HG03565 (cell line): ENCODE measurements at regions not wholly inside any gene's neighbourhood (a gene's known extent, or its start where the extent isn't known, plus 50 kb on each side); places are given as distances from the start of the nearest gene placed in this dataset.
"Not testable (repeated sequence)": the region's sequence is repeated elsewhere in the genome, so short reads cannot be mapped to it uniquely, and the experiment has no call there.

ENCODE experiments used
- ATAC-seq: cut with Tn5 transposase; IDR thresholded peaks from one replicate; pipeline ENCODE4 v1.9.1; 2021; ENCODE audit warnings: mild to moderate bottlenecking, moderate library complexity; ENCODE audit not compliant: unreplicated experiment

GRCh38 chr13:103952183-103952582, 886.0 kb upstream of the SLC10A2 start:
- no peak for ATAC-seq

- no peak for ATAC-seq
These were observed 882.2 kb upstream of the SLC10A2 start for GRCh38 chr13:103948426-103948825.

GRCh38 chr13:103945836-103946235, 879.6 kb upstream of the SLC10A2 start:
- ATAC-seq, result no peak

DNA sequence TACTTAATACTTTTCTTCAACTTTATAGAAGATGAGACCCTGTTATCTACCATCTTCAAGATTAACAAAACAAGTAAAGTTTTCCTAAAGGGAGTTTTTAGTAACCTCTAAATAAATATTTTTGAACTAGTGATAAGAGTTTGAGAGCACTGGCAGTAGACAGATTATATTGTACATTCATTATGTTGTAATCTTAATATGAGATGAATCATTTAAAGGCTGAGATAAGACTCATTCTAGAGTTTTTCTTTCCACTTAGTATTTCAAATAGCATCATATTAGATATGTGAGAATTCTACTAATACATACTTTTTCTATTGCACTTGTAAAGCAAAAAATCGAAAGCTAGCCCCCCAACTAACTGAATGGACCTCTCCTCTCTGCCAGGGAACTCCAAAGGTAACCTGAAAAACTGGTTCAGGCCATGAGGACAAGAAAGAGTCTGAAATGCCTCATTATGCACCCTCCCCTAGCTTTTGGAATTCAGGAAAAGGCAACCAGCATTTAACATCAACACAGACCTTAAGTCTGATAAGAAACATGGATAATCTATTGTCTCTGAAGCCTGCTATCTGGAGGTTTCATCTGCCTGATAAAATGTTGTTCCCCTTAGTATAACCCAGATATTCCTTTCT, 875.4 kb upstream of the SLC10A2 start:
- ATAC-seq, result no peak

GRCh38 chr13:103935117-103935516, 868.9 kb upstream of the SLC10A2 start:
- ATAC-seq, result no peak

GRCh38 chr13:103931885-103932284, 865.7 kb upstream of the SLC10A2 start:
- no peak for ATAC-seq

GRCh38 chr13:103931331-103931845, 865.2 kb upstream of the SLC10A2 start:
- ATAC-seq, result no peak

- ATAC-seq, result no peak
These were observed 859.9 kb upstream of the SLC10A2 start for GRCh38 chr13:103926118-103926517.

DNA sequence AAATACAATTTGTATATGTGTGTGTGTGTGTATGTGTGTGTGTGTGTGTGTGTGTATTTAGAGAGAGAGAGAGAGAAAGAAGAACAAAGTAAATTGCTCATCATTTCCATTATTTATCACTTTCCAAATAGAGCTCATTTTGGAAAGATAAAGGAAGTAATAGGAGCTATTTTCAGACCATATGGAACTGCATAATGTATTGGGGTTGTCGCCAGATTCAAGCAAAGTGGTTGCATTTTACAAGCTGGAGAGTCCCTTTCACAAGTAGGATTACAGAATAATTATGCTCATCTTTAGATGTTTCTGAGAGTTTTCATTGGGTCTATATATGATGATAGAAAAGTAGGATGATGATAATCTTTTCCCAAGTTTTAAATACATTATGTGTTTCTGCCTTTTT, 842.7 kb upstream of the SLC10A2 start:
- no peak for ATAC-seq

DNA sequence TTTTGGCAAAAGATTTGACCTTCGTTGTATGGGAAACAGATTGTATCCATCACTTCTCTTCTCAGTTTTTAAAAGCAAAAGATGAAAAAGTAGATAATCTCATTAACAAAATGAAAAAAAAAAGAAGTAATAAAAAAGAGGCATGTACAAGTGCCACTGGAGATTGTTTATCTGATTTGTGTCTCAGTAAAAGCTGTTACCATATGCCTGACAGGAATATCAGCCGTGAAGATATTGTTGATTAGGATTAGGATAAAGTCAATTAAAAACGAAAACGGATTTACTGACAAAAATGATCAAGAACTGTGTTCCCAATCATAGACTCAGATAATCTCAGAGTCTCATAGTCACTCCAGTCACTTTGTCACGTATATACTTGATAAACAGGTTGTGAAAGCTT, 842.1 kb upstream of the SLC10A2 start:
- ATAC-seq, result no peak

DNA sequence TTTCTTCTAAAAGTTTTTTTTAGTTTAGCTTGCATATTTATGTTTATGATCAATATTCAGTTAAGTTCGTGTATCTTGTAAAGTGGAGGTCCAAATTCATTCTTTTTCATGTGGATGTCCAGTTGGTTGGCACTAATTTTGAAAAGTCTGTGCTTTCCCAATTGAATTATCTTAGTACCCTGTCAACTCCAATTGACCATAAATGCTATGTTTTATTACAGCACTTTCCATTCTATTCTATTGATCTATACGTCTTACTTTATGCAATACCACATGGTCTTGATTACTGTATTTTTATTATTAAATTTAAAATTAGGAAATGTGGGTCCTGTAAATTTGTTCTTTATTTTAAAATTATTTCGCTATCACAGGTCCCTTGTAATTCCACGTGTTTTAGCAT, 837.6 kb upstream of the SLC10A2 start:
- no peak for ATAC-seq

- no peak for ATAC-seq
These were observed 832.3 kb upstream of the SLC10A2 start for GRCh38 chr13:103898481-103898880.

DNA sequence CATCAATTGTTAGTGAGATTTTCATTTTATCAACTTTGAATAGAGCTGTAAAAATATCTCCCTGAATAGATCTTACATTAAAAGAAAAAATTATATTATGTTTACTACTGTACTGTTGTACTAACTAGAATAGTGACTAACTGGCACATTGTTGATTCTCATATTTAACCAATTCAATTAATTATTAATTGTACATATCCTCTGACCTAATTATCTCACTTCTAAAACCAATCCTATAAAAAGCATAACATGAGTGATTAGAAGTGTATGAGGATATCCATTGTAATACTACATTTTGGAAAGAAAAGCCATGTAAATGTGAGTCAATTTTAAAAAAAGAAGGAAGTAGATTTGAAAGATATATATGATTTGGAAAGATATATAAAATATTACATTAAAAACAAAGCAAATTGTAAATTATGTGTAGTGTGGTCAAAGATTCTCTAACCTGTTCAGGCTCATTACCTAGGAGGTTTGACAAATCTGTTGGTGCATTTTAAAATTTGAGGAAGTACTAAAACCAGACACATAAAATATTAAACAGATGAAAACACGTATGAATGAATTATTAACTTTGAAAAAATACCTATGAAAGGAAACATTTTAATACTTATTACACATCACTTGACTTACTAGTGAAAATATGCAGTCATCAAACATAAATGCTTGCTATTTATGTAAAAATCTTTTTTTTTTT, 829.8 kb upstream of the SLC10A2 start:
- ATAC-seq, result no peak

- no peak for ATAC-seq
These were observed 828.4 kb upstream of the SLC10A2 start for GRCh38 chr13:103894626-103895025.

DNA sequence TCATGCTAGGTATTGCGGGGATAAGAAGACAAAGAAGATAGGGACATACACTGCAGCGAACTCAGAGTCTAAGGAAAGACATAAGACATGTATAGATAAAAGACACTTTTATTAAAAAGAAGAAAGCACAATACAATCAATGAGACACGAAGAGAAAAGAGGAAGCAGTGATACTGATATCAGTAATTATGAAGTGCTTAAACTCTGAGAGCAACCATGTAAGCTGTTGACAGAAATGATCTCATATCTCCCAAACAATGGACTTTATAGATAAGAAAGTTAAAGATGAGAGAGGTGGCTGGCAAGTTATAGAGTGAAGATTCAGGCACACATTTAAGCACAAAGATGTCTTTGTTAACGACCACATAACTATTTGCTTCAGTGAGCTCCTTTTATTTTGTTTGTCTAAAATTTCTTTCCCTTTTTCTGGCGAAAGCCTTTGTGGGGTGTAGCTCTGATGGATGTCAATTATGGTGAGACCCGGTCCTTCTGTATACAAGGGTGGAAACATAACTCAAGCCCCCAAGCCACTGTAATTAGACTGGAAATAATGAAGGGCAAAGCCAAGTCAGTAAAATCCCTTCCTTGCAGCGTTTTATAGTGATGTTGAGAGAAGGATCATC, 818.0 kb upstream of the SLC10A2 start:
- no peak for ATAC-seq

DNA sequence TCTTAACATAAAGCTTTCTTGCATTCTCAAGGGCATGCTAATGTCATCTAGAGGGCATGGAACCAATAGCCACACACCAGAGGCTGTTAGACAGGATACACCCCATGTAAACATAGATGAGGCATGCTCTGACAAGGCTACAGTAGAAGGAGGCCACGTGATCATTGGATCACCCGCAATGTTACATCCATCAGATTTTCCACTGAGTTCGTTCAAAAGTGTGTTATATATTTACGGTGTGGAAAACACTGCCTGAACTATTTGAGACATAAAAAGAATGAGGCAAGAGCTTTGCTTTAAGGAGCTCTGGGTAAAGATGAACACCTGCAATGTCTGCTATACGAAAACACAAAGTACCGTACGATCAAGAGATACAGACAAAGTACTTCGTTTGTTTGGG, 817.5 kb upstream of the SLC10A2 start:
- ATAC-seq, result no peak

DNA sequence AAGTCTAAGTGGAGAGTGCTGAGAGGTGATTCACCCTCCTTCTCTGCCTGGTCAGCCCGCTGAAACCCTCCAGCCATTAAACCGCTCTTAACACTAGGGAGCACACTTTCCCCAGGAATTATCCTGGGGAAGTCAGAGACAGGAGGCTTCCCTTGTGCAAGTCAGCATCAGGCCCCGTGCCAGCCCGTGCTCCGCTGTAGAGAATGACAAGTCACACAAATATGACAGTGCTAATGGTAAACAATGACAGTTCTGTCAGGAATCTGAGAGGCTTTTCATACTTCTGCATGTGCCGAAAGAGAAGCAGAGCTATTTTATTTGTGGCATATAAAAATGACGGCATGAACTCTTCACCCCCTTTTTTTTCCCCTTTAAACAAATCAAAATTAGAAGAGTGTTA, 816.9 kb upstream of the SLC10A2 start:
- ATAC-seq, result no peak

GRCh38 chr13:103880146-103880545, 813.9 kb upstream of the SLC10A2 start:
- ATAC-seq, result not testable (repeated sequence)

GRCh38 chr13:103878891-103879605, 812.8 kb upstream of the SLC10A2 start:
- no peak for ATAC-seq

DNA sequence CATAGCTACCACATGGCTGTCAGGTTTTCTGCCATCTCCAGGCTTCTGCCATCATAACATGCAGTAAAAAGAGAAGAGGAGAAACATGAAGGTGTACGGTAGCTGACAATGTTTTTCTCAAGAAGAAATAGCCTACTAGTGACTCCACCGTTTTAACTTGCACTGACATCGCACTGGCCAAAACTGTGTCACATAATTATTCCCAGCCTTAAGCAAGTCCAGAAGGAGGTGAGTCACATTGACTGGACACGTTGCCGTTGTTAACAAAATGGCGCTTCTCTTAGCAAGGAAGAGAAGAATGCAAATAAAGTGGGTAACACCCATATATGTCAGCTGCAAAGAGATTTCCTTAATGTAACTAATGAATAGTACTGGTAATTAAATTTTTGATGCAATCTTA, 810.4 kb upstream of the SLC10A2 start:
- ATAC-seq, result no peak

DNA sequence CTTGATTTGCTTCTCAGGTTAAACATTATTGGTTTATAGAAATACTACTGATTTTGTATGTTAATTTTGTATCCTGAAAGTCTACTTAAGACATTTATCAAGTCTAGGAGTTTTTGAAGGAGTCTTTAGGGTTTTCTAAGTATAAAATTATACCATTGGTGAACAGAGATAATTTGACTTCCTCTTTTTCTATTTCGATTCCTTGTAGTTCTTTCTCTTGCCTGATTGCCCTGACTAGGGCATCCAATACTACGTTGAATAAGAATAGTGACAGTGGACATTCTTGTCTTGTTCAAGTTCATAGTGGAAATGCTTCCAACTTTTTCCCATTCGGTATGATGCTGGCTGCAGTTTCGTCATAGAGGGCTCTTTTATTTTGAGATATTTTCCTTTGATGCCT, 807.5 kb upstream of the SLC10A2 start:
- ATAC-seq, result no peak
